ENCODE measurements at regions not wholly inside any gene's neighbourhood (a gene's known extent, or its start where the extent isn't known, plus 50 kb on each side); places are given as distances from the start of the nearest gene placed in this dataset.
A peak's percentile ranks its signal among the peaks of the same experiment; 100 is the strongest.

DNA sequence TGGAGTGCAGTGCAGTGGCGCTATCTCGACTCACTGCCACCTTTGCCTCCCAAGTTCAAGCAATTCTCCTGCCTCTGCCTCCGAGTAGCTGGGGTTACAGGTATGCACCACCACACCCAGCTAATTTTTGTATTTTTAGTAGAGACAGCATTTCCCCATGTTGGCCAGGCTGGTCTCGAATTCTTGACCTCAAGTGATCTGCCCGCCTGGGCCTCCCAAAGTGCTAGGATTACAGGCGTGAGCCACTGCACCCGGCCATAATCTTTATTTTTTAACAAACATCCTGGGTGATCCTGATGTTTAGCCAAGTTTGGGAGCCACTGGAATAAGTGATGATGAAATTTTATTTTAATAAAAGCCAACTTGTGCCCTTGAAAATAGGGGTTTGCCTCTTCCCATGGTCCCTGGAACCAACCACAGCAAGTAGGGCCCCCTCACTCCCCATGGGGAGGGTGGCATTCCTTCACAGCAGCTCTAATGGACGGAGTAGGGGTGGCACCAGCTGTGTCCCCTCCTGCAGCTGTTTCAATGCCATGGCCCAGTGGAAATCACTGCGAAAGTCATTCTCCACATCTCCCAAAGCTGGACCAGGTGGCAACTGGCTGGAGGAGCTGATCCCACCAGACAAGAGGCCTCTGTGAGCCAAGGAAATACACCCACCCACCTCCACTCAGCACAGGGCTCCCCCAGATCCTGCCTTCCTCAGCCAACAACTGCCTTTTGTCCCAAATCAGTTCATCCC is 194.8 kb downstream of the ZFP36L2 start:
- DNase-seq = no peak

DNA sequence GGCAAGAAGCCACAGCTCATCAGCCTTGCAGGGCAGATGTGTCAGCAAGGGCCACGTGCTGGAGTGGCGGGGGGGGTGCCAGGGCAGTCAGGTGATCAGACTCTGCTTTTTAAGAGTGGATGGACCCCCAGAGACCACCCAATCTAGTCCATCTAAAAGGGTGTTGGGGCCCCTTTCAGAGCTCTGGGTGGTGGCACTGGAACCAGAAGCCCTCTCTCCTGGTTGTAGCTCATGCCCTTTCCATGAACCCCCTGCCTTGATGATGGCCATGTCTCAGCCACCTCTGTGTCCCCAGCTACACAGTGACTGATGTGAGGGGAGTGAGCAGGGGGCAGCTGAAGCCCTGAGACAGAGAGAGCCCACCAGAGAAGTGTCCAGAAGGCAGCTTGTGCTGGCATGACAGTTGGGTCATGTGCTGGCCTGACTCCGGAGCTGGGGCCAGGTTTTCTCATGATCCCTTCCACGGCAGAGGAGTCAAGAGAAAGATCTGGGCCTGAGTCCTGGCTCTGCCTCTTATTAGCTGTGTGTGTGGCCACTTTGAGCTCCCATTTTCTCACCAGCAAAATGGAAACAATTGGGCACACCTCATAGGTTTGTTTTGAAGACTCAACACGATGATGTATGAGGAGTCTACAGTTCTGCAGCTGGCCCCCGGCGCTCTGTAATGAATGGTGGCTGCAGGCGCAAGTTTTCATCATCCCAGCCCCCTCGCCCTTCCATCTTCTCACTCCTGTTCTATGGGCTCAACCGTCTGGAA is 195.7 kb downstream of the ZFP36L2 start:
- DNase-seq = no peak

DNA sequence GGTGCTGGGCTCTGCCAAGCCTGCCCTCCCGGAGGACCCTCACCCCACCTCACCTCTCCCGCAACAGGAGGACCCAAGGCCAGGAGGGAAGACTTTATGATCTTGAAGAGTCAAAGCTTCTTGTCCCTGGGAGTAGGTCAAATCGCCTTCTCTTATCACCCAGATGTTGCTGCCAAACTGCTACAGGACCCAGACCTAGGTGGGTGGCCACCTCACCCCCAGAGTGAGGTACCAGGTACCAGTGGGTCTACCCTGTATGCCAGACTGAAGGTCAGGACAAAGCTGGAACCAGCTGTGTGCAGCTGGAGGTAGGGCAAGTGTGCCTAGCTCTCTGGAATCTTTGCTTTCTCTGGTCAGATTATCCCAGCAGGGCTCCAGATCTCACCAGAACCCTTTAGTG is 197.2 kb downstream of the ZFP36L2 start:
- DNase-seq = no peak

DNA sequence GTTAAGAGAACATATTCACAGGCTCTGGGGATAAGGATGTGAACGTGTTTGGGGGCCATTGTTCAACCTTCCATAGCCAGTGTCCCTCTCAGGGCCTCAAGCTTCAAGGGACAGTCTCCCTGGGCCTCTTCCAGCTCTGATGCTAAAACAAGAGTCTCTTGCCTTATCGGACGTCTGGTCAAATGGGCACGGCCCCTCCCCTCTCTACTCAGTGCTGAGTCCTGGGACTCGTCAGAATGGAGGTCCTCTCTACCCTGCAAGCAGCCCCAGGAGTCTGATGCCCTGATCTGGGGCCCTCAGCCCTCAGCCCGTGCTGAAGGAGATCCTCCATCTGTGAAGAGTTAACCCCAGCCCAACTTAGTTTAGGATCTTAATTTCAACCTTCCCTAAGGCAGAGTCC is 198.2 kb downstream of the ZFP36L2 start:
- no peak for DNase-seq

DNA sequence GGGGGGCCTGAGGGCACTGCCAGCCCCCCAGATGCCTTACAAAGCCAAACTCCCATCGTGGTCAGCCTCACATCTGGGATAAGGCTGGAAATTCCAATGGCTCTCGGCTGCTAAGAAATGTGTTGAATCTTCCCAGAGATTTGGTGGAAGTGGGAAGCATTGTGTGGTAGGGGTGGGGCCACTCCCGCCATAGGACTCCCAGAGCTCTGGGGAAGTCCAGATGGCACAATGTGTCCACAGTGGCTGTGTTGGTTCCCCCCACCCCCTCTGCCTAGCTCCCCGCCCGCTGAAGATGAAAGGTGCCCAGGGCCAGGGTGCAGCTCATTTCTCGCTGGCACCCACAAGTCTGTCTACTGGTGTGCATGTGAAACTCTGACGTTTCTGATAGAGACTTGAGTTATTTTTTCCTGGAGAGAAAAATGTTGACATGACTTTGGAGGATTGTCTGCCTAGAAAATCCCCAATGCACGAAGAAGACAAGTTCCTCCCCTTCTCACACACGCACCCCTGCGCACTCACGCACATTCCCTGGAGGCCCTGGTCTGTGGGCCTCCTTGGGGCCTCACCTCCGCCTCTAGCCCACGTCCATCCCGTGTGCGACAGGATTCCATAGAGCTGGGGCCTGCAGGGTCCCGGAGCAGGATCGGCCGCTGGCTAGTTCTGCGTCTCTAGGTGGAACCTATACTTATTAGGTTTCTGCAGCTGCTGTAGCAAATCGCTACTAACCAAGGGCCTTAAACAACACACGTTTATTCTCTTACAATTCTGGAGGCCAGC is 199.1 kb downstream of the ZFP36L2 start:
- DNase-seq = no peak

DNA sequence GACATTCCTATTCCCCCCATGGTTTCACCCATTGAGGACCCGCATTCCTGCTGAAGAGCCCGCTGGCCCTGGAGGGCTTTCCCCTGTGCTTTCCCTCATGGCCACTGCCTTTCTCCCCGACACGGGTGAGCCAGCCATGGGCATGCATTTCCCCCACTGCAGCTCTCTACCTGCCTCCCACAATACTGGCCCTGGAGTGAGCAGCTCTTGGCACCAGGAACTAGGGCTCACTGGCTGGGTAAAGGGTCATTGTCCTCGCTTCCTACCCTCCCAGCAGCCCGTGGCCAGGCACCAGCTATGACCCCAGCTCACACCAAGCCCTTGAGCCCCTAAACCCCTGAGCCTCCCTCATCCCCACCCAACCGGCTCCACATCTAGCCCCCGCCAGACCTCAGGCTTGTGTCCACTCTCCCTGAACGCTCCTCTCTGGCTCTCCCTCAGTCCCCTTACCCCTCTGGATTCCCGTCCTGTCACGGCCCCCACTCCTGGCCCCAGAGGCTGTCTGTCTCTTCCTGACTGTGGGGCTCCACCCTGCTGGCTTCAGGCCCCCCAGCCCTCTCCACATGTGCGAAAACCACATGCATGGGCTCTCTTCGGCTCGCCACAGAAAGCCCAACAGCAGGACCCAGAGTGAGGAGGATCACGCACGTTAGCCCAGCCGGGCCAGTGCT is 199.8 kb downstream of the ZFP36L2 start:
- DNase-seq = no peak

DNA sequence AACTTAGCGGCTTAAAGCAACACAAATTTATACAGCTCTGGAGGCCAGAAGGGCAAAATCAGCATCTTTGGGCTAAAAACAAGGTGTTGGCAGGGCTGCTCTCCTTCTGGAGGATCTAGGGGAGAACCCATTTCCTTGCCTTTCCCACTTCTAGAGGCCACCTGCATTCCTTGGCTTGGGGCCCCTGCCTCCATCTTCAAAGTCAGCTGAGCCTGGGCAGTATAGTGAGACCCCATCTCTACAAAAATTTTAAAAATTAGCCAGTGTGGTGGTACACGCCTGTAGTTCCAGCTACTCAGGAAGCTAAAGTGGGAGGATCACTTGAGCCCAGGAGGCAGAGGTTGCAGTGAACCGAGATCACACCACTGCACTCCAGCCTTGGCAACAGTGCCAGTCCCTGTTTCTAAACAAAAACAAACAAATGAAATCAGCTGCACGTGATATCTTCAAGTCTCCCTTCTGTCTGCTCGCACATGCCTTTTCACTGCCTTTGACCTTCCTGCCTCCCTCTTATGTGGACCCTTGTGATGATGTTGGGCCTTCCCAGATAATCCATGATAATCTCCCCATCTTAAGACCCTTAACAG is 200.6 kb downstream of the ZFP36L2 start:
- no peak for DNase-seq

DNA sequence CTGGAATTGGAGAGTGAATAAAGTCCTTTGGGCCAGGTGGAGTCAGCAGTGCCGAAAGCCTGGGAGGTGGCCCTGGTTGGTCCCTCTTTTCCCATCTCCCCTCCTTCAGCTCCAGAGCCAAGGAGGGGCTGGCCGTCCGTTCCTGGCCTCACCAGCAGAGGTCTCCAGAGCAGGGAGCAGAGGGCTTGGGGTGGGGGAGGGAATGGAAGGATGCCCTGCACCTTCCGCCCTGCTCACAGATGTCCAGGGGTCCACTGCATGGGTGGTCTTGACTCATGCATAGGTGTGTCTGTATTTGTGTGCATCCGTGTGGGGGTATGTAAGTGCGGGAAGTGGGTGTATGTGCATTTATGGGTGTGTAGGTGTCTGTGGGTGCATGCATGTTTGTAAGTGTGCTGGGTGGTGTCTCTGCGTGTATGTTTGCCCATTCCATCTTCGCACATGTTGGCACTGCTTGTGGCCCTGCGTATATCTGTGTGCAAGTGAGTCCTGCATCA is 201.8 kb downstream of the ZFP36L2 start:
- DNase-seq = peak in 1 of 2 experiments; percentile 46

DNA sequence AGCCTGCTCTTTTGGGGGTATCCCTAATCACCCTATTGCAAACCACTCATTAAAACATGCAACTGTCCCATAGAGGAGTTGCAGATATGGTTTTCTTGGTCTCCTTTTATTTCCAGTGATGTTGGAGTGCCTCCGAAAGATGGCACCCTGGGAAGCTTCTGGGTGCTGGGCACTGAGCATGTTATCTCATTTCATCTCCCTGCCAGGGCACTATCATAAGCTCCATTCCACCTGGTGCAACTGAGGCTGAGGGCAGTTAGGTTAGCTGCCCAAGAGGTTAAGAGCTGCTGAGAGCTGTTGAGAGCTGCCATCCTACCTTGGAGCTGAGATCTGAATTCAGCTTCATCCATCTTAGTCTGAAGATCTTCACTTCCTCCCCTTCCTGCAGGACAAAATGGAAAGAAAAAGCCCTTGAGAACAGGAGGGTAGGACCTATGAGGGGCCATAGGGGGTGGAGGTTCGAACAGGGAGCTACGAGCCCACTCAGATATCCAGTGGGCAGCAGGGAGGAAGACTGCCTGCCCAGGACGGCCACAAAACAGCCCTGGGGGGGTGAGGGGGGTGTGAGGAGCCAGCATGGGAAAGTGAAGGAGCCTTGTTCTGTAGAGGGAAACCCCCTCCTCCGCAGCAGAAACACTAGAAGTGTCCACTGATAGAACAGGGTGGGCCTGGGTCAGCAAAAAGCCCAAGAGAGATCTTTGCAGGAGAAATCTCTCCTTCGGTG is 202.5 kb downstream of the ZFP36L2 start:
- no peak for DNase-seq

DNA sequence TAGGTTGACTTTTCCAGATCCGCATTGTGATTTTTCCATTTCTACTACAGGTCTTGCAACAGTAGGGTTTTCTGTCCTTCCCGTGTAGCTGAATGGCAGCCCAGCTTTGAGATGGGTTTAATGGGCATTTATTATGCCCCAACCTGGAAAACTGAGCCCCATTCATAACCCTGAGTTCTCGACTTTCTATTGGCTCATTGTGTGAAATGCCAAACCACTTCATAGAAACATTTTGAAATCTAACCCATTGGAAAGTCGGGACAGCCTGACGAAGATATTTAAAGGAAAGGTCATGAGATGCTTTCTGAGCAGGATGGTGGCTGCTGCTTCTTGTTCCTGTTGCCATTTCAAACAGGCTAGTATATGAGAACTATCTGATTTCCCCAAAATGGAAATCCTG is 203.5 kb downstream of the ZFP36L2 start:
- no peak for DNase-seq

DNA sequence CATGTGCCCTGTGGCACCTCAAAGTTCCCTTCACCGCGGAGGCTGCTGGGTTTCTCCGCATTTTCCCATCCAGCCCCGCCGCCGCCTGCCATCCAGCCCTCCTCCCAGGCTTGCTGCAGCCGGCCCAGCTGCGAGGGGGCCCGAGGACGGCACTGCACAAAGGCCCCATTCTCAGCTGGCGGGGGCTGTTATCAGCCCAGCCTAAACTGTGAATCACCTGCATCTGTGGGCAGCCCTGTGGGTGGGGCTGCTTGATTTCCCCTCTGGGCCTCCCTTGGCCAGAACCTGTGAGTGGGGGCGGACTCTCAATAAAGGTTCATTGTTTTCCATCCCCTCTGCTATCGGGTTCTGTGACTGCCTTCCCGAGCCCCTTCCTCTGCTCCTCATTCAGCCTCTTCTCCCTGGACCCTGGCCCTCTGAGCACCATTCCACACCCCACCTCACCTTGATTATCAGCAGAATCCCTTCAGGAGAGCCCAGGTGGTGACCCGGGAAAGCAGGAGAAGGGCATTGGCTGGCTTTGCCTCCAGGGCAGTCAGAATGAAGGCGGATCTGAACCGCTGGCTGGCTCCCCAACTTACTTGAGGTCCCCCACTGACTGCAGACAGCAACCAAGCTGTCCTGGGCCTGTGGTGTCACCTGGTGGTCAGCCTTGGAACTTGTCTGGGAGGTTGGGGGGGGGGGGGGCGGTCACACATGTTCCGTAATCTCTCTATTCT is 204.5 kb downstream of the ZFP36L2 start:
- no peak for DNase-seq

DNA sequence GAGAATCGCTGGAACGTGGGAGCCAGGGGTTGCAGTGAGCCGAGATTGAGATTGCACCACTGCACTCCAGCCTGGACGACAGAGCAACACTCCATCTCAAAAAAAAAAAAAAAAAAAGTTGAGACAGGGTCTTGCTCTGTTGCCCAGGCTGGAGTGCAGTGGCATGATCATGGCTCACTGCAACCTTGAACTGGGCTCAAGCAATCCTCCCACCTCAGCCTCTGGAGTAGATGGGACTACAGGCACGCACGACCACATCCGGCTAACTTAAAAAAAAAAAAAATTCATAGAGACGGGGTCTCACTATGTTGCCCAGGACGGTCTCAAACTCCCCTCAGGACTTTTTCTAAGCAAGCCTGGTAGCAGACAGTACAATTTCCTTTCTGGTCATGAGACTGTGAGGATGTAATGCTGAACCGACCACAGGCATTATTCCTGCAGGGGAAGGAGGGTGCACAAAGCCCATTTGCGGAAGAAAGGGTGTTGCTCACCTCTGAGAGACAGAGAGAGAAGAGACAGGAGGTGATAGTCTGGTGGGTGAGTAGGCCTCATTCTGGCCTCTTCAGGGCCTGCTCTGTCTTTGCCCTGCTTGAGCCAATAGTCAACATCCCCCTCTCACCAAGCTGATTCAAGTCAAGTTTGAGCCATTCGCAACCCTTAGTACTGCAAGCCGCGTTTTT is 205.3 kb downstream of the ZFP36L2 start:
- DNase-seq = no peak

DNA sequence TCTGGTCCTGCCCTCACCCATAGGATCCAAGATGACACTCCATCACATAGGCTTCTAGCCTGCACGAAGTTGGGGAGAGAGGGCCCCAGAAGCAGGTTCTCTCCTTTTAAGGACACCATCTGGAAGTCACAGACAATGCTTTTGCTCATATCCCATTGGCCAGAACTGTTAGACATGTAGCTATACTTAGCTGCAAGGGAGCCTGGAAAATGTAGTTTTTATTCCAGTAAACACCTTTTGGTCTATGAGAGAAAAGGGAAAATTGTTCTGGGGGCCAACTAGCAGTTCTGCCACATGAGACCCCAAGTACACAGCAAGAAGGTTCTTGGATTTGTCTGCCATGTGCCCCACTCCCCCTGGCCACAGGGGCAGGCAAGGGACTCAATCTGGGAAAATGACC is 206.1 kb downstream of the ZFP36L2 start:
- DNase-seq = no peak

DNA sequence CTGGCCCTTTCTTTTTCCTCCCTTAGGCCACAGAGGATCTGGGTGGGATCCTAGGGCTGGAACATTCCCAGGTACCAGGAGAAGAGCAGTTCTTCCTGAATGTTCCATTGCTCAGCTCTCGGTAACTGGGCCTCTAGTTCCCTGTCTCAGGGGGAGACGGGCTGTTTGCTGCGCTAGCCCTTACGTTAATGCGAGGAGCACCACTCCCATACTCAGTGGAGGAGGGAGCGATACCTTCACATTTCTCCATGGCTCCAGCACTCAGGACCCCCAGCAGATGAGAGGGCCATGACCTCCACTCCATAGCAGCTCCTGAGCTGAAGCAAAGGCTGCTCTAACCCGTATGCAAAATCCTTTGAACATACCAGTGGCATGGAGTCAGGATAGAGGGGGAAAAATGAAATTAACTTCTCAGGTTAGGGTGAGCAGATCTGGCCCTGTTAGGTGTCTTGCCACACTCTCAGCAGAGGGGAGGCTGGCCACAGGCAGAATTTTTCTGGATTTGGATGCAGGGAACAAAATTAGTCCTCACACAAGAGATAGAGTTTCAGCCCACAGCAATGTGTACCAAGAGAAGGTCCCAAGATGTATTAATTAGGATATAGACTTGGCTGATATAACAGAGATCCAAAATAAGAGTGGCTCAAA is 206.7 kb downstream of the ZFP36L2 start:
- no peak for DNase-seq

DNA sequence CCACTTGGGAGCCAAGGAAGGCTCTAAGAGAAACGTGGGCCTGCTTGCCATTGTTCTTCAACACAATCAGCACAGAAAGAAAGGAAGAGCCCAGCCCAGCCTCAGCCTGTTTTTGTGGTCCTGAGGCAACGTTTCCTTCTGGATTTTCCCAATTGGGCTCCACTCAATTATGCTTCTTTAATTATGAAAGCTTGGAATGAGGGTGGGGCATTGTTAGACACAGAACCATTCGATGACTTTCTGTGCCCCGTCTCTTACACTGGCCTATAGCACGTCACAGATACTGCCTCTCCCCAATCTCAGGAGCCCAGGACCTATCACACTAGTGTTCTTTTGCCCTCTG is 207.4 kb downstream of the ZFP36L2 start:
- no peak for DNase-seq

DNA sequence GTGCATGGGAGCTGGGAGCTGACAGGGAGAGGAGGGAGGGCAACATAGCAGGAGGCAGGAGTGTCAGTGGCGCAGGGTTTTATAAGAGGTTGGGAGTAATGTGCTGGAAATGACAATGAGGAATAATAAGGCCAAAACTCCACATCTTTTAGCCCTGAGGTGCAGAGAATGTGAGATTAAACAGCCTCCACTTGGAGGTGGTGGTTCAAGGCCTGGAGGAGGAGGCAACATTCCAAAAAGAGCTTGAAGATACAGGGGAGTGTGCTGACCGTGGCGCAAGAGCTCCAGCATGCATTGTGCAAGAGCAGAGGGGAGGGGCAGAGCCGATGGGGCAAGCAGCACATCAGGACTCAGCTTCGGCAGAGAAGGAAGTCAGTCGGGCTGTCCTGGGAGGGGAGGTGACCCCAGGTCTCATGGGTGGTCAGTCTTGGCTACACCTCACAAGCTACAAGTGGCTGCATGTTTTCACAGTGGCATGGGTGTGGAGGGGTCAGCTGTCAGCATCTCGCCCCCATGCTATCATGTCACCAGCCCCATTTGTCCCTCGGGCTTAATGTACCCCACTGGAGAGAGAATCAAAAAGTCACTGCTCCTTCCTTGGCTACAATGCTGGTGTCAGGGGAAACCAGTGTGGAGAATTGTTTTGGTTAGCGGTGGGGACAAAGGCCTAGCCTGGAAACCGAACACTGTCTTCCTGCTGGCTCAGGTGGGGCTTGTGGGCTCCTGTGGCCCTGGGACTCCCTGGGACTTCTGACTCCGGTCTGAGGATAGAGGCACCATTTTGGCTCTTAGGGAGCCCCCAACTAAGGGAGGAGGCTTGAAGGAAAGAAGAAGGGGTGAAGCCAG is 208.0 kb downstream of the ZFP36L2 start:
- no peak for DNase-seq

DNA sequence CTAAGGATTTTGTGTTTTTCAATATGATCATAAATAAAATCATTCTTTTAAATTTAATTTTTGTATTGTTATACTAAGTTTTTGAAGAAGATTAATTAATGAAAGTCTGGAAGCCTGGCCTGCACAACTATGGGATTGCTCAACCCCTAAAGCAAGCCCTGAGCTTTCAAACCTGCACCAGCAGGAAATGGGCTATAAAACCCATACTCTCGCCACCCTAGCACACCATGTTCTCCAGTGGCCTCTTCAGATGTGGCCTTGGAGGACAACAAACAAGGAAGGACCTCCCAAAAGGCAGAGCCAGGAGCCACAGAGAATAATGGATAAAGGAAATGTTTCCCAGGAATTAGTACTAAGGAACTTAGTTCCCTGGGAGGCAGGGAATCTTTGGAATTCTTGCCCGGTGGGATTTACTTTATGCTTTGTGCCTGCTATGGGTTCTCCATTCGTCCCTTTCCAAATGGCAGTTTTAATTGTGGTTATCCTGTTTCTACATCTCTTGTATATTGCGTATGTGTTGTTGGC is 212.5 kb downstream of the ZFP36L2 start:
- DNase-seq = no peak

DNA sequence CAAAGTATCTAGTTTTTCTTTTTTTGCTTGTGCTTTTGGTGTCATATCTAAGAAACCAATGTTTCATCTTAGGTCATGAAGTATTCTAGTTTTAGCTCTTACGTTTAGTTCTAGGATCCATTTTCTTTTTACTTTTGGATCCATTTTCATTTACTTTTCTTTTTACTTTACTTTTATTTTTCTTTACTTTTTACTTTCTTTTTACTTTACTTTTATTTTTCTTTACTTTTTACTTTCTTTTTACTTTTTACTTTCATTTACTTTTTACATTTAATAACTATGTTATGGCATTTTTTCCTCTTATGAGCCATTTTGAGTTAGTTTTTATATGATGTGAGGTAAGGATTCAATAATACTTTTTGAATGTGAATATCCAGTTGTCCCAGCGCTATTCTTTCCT is 213.4 kb downstream of the ZFP36L2 start:
- no peak for DNase-seq

DNA sequence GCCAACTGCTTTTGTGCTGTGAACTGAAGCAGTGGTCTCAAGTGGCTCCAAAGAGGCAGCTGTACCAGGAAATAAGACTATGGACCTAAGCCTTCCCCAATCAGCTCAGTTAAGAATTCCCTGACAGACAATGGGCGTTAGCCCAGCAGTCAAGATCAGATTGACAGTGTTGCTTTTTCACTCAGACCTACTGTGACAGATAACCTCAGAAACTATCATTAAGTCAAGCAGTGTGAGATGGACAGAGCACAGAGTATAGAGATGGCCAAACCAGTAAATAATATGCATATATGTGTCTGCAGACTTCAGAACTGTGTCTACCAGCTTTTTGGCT is 215.3 kb downstream of the ZFP36L2 start:
- no peak for DNase-seq
